KOPT-K1 (cell line): ENCODE measurements at regions not wholly inside any gene's neighbourhood (a gene's known extent, or its start where the extent isn't known, plus 50 kb on each side); places are given as distances from the start of the nearest gene placed in this dataset.
"Not testable (repeated sequence)": the region's sequence is repeated elsewhere in the genome, so short reads cannot be mapped to it uniquely, and the experiment has no call there.

Experiments used
- H3K27ac ChIP-seq: fragments of 200-600 bp; sonication (generic); 2 replicates; pipeline ENCODE4 v1.5.1; 2016; ENCODE audit warnings: antibody characterized with exemption, mild to moderate bottlenecking, low read depth, low read length; ENCODE audit not compliant: poor library complexity, severe bottlenecking
- H3K36me3 ChIP-seq: fragments of 200-600 bp; sonication (generic); 2 replicates; pipeline ENCODE4 v1.5.1; 2017; ENCODE audit warnings: antibody characterized with exemption, mild to moderate bottlenecking, low read length, moderate library complexity; ENCODE audit not compliant: insufficient read depth
- H3K9me3 ChIP-seq: fragments of 200-600 bp; sonication (generic); 2 replicates; pipeline ENCODE4 v1.5.1; 2017; ENCODE audit warnings: antibody characterized with exemption, low read length, mild to moderate bottlenecking; ENCODE audit not compliant: insufficient read depth, poor library complexity, severe bottlenecking

- Histone ChIP-seq H3K27ac (no peak overlapping the region), H3K9me3 (no peaks in the 10 kb centered on the region), H3K36me3 (no peaks in the 10 kb centered on the region)
These were observed 425.1 kb upstream of the RAB6C start for GRCh38 chr2:129554373-129554772.

GRCh38 chr2:129559101-129559500 is 420.4 kb upstream of the RAB6C start:
- H3K9me3 ChIP-seq, result no peaks in the 10 kb centered on the region

GRCh38 chr2:129565551-129566109 is 413.8 kb upstream of the RAB6C start:
- Histone ChIP-seq H3K27ac (no peak overlapping the region), H3K9me3 (no peaks in the 10 kb centered on the region), H3K36me3 (no peaks in the 10 kb centered on the region)

More at GRCh38 chr2:129559101-129559500, 420.4 kb upstream of the RAB6C start:
- Histone ChIP-seq H3K27ac (no peak overlapping the region), H3K36me3 (no peaks in the 10 kb centered on the region)

GRCh38 chr2:129570812-129571211 is 408.7 kb upstream of the RAB6C start:
- not testable (repeated sequence) for H3K27ac ChIP-seq, H3K36me3 ChIP-seq, H3K9me3 ChIP-seq

- Histone ChIP-seq H3K9me3 (no peaks in the 10 kb centered on the region), H3K27ac (no peak overlapping the region), H3K36me3 (no peaks in the 10 kb centered on the region)
These were observed 404.0 kb upstream of the RAB6C start for GRCh38 chr2:129575431-129575830.

GRCh38 chr2:129575880-129576279 is 403.6 kb upstream of the RAB6C start:
- Histone ChIP-seq H3K36me3 (no peaks in the 10 kb centered on the region), H3K9me3 (no peaks in the 10 kb centered on the region), H3K27ac (no peak overlapping the region)

- no peaks in the 10 kb centered on the region for H3K9me3 ChIP-seq
- H3K27ac ChIP-seq, result no peak overlapping the region
- H3K36me3 ChIP-seq, result no peaks in the 10 kb centered on the region
These were observed 399.5 kb upstream of the RAB6C start for GRCh38 chr2:129580001-129580400.

GRCh38 chr2:129585760-129586159 is 393.7 kb upstream of the RAB6C start:
- Histone ChIP-seq H3K36me3 (no peaks in the 10 kb centered on the region), H3K27ac (no peak overlapping the region), H3K9me3 (no peaks in the 10 kb centered on the region)

GRCh38 chr2:129587426-129588064 is 391.9 kb upstream of the RAB6C start:
- Histone ChIP-seq H3K9me3 (no peaks in the 10 kb centered on the region), H3K27ac (no peak overlapping the region), H3K36me3 (no peaks in the 10 kb centered on the region)

- Histone ChIP-seq H3K9me3 (no peaks in the 10 kb centered on the region), H3K27ac (no peak overlapping the region), H3K36me3 (no peaks in the 10 kb centered on the region)
These were observed 374.9 kb upstream of the RAB6C start for GRCh38 chr2:129604560-129604959.

GRCh38 chr2:129605646-129606045 is 373.8 kb upstream of the RAB6C start:
- Histone ChIP-seq H3K36me3 (no peaks in the 10 kb centered on the region), H3K27ac (no peak overlapping the region), H3K9me3 (no peaks in the 10 kb centered on the region)

GRCh38 chr2:129606496-129607270 is 372.8 kb upstream of the RAB6C start:
- Histone ChIP-seq H3K9me3 (no peaks in the 10 kb centered on the region), H3K27ac (no peak overlapping the region)

GRCh38 chr2:129609224-129609623 is 370.2 kb upstream of the RAB6C start:
- Histone ChIP-seq H3K27ac (no peak overlapping the region), H3K36me3 (no peaks in the 10 kb centered on the region), H3K9me3 (no peaks in the 10 kb centered on the region)

More at GRCh38 chr2:129606496-129607270, 372.8 kb upstream of the RAB6C start:
- H3K36me3 ChIP-seq, result no peaks in the 10 kb centered on the region

GRCh38 chr2:129610766-129611165 is 368.7 kb upstream of the RAB6C start:
- no peaks in the 10 kb centered on the region for H3K9me3 ChIP-seq
- H3K36me3 ChIP-seq, result no peaks in the 10 kb centered on the region
- no peak overlapping the region for H3K27ac ChIP-seq

- no peaks in the 10 kb centered on the region for H3K36me3 ChIP-seq
These were observed 368.0 kb upstream of the RAB6C start for GRCh38 chr2:129611471-129611870.

More at GRCh38 chr2:129611471-129611870, 368.0 kb upstream of the RAB6C start:
- Histone ChIP-seq H3K27ac (no peak overlapping the region), H3K9me3 (no peaks in the 10 kb centered on the region)
